ENCODE measurements at regions not wholly inside any gene's neighbourhood (a gene's known extent, or its start where the extent isn't known, plus 50 kb on each side); places are given as distances from the start of the nearest gene placed in this dataset.
A peak's percentile ranks its signal among the peaks of the same experiment; 100 is the strongest.

DNA sequence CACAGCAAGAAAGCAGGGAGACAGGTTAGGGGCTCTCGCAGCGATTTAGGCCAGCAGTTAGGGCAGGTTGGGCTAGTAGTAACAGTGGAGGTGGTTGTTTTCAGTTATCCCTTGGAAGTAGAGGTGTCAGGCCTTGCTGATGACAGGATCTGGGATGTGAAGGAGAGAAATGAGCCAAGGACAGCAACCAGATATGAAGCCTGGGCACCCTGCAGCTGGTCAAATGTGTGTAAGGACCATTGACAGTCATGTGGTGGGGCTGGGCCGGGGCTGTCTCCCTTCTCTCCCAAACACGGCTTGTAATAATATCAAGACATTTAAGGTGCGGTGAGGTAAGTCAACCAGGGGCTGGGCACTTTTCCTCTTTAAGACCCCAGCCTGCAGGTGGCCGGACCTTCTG is 112.5 kb upstream of the IGFBP3 start:
- no peak for DNase-seq (ENCODE audit: low read depth)

DNA sequence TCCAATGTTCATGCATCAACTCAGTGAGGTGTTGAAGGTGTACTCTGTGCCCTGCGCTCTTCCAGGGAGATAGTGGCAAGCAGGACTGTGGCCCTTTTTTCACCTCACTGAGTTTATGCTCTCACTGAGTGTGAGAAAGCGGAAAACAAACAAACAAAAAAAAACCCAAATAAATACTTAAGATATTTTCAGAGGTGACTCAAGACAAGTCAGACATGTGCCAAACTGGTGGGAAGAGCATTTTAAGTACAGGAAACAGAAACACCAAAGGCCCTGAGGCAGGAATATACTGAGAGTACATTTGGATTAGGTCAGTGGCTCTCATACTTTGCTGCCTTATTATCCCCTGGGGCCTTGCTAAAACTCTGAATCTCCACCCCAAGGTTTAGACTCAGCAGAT is 111.9 kb upstream of the IGFBP3 start:
- peak; percentile 70 for DNase-seq (ENCODE audit: low read depth)

DNA sequence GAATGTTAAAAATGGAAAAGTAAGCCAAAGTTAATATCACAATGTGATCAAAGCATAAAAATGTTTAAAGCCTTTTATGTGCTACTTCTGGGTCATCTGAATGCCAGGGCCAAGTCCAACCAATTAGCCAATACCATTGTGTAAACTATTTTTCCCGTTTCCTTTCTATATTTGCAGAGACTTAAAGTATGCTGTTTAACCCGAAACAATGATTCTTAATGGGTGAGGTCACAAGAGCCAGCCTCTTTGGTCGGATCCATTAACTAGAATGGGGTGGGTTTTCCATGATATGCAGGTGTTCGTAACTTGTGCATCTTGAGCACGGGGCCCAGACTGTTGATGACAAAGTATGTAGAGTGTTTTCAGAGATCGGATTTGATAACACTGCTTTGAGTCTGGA is 111.3 kb upstream of the IGFBP3 start:
- DNase-seq (ENCODE audit: low read depth): no peak

DNA sequence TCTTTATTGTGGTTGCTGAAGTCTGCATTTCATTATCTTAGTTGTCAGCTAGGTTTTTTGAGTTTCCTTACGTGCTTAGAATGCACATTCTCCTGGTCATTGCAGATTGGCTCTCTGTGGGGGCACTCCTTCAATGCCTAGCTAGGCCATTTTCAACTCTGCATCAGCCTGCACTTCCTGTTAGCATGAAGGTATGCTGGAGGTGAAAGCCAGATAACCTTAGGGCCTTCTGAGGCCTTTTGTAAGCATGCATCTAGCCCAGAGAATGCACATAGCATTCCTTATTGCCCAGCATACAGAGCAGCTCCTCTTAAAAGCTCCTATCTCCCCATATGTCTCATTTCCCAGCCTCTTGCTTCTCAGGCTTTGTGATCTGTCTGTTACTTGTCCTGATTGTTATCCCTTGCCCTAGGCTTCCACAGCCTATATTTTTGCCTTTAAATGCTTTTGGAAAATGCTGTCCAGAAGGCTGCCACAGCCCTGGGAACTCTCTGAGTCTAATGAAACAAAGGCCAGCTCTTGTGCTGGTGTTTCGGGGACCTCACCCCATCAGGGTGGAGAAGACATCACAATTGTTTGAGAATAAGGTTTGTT is 108.1 kb upstream of the IGFBP3 start:
- no peak for DNase-seq (ENCODE audit: low read depth)

DNA sequence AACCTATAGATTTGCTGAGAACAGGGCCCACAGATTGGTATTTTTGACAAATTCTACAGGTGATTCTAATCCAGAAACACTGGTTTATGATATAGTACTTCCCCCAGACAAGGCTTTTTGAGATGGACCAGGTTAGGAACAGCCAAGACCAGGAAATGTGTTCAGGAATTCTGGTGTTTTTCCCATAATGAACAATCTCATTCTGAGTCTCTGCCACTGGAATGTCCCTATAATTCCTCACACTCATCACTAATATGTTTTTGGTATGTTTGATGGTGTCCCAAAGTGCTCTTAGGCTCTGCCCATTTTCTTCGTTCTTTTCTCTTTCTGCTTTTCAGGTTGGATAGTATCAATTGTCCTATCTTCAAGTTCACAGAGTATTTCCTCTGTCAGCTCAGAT is 107.2 kb upstream of the IGFBP3 start:
- DNase-seq (ENCODE audit: low read depth): no peak

DNA sequence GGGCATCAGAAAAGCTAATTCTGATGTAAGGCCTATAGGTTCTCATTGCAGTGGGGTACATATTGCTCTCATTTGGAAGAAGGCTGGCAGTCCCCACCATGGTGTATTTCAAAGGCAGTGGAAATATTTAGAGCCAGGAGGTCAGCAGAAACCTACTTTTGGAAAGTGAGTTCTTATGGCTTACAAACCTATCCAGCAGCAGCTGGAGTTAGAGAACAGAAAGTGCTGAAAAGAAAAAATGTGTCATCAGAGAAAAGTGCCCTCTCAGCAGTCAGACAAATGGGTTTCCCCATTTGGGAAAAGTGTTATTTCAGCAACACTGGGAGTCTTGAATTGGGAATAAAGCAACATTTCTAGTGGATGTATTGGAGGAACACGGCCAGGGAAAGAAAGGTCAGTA is 105.7 kb upstream of the IGFBP3 start:
- DNase-seq (ENCODE audit: low read depth): peak; percentile 37

DNA sequence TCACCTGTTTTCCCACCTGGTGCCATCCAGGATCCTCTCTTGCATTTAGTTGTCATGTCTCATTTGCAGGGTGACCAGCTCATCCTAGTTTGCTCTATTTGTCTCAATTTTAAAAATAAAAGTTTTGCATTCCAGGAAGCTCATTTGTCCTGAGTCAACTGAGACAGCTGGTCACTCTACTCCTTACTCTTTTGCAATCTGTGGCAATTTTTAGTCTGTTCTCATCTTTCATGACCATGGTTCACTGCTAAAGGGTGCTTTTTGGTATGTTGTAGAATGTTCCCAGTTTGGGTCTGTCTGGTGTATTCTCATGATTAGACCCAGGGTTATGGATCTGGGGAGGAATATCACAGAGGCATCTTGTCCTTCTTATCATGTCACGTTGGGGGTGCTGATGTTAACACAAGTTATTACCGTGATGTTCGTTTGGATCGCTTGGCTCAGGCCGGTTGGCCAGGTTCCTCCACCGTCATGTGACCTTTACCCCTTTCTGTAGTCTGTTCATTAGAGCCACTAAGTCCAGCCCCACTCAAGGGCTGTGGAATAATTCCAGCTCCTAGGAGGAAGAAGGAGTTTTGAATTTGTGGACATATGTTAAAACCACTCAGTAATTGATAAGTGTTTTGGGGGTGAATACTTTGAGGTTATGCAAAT is 103.3 kb upstream of the IGFBP3 start:
- peak; percentile 87 for DNase-seq (ENCODE audit: low read depth)

DNA sequence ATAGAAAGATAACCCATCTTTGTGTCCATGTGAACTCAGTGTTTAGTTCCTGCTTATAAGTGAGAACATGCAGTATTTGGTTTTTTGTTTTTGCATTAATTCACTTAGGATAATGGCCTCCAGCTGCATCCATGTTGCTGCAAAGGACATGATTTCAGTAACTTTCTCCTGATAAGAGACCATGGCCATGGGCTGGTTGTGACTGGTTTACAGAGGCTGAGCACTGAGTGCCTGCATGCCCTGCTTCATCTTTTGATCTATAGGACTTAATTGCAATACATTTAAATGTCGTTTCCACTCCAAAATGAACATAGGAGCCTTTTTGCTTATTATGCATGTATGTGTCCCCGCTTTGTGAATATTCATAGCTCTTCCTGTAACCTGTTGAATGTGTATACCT is 101.3 kb upstream of the IGFBP3 start:
- no peak for DNase-seq (ENCODE audit: low read depth)

DNA sequence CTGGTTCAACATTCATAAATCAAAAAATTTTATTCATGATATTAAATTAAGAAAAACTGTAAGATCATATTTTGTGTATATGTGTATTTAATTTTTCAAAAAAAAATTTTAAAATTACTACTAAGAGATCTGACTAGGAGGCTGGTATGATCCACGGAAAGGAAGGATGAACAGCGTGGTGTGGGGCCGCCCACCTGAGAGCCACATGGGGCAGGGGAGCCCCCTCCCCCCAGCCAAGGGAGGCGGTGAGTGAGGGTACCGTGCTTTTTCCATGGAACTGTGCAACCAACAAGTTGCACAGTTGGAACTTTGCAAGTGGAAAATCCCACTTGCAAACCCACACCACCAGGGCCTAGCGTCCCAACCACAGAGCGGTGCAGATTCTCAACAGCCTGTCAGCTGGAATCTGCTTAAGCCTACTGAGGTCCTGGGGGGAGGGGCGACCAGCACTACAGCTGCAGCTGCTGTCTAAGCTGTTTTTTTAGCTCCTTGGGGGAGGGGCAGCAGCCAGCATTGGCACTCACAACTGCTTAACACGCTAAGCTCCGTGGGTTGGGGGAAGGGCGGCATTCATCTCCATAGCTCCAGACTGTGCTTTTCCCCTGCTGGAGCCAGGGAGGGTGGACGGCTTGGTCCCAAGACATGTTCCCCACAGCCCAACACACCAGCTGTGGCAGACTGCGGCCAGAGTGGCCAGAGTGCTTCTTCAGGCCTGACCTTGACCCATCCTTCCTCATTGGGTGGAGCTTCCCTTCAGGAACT is 94.2 kb upstream of the IGFBP3 start:
- DNase-seq (ENCODE audit: low read depth): peak; percentile 97

DNA sequence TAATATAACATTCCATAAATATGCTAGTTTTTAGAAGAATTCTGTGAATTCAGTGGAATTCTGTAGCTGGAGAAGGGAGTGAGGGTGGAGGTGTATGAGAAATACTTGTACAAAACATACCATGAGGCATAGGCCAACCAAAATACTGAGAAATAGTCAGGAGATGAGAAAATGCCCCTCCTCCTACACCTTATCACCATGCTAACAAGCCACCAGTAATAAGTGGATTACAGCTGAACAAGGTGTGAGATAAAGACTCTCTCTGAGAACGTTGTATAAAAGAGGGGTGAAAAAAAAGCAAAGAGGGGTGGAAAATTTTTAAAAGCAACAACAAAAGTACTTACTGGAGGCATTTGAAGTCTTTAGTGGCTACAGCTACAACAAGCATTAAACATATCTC is 90.4 kb upstream of the IGFBP3 start:
- no peak for DNase-seq (ENCODE audit: low read depth)

DNA sequence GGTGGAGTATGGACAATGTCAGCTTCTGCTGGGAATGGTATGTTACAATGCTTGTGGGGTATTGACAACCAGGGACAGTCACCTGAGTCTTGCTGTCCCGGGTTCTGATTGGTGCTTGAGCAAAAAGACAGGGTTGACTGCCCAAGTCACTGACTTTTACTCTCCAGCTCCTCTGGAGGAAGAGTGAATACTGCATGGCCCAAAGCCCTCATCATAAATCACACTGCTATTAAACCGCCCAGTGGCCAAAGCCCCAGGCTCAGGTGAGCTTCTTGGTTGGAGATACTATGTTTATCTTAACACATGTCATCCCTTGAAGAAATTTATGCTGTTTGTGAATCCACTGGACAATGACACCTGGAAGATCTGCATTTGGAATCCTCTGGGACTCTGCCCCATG is 90.0 kb upstream of the IGFBP3 start:
- DNase-seq (ENCODE audit: low read depth): no peak

DNA sequence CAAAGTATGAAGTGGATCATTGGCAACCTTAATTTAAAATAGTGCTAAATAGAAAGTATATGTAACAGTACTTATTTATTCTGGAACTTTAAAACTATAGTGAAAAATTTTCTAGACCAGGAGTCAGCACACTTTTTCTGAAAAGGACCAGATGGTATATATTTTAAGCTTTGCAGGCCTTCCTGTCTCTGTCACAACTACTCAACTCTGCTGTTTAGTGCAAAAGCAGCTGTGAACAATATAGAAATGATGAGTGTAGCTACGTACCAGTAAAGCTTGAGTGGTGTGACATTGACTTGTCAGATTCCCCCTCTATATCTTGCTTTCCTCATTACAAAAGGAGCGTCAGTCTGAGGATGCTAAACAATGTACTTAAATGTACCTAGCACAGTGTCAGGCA is 88.1 kb upstream of the IGFBP3 start:
- DNase-seq (ENCODE audit: low read depth): no peak

DNA sequence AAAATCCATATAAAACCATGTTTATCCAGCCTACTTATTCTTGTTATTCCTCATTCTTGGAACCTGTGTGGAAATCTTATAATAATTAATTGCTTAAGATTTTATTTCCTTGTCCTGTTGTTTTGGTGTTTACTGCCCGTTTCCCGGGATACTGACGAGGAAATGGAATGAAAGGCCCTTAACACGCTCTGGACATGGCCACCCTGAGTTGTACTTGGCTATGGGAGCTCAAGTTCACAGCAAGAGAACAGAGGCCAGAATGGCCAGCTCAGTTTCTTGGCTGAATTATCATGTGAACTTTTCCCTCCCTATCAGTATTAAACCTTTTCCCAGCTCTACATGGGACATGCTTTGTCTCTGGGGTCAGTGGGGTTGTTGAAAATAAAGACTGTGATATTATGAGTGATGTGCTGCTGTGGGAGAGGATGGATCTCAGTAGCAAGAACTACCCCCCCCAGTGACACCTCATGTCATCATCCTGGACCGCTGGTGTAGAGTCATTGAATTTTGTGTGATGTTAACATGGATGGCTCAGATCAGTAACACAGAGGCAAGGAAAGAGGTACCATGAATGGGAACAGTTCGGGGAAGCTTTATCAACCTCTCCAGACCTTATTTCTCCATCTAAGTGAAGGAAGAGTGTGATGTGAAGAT is 87.0 kb upstream of the IGFBP3 start:
- no peak for DNase-seq (ENCODE audit: low read depth)

DNA sequence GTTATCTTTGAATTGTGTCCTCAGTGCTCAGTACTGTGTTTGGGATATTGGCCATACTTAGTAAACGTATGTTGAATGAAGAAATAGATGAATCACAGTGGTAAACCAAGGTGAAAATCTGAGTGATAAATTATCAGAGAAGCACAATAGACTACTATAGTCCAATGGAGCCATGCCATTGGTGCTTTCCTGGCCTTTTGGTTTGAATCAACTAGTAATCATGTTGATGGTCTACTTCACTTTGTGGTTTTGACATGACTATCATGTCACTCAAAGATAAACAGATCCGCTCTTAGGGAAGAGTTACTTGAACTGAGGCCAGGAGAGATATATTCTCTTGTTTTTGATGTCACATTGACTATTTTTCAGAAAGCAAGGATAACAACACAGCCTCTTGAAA is 86.1 kb upstream of the IGFBP3 start:
- DNase-seq (ENCODE audit: low read depth): peak; percentile 10

DNA sequence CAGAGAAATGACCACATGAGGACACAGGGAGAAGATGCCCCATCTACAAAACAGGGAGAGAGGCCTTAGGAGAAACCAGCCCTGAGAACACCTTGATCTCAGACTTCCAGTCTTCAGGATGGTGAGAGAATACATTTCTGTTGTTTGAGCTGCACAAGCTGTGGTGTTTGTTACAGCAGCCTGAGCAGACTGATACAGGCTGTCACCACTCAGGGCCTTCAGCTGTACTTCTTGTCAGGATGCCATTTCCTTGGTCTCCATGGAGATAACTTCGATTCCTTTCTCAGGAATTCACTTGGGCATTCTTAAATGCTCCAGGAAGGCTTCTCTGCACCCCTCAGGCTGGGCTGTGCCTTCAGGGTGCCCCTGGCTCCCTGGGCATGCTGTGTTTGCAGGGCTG is 85.7 kb upstream of the IGFBP3 start:
- no peak for DNase-seq (ENCODE audit: low read depth)

DNA sequence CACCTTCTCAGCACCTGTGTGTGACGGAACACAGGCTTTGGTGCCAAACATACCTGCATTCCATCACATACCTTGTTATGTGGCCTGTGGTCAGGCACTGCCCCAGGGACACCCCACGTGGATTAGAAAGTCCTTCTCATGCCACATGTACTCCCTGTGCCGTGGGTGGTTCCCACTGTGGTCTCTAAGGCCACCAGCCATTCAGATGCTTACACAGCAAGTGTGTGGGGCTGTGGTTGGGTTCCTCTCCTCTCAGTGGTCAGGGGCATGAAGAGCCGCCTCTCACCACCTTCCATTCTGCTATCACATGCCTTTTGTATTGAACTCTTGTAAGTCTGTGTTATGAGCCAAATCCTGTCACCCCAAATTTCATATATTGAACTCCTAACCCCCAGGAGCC is 85.1 kb upstream of the IGFBP3 start:
- no peak for DNase-seq (ENCODE audit: low read depth)

DNA sequence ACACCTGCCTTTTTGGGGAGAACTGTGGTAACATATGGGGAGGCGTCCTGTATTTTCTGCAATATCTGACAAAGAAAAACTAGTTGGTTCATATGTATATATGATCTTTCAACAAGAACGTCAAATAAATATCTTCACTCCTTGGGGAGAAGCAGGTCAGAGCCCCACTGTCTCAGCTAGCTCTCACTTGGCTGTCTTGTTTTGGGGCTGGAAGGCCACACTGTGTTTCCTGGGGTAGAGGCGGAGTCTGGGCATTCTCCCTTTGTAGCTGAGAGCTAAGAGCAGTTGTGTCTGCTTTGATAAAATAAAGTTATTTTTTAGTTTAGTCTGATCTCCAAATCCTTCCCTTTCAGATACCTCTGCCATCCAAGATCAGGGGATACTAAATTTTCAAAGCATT is 83.9 kb upstream of the IGFBP3 start:
- no peak for DNase-seq (ENCODE audit: low read depth)

DNA sequence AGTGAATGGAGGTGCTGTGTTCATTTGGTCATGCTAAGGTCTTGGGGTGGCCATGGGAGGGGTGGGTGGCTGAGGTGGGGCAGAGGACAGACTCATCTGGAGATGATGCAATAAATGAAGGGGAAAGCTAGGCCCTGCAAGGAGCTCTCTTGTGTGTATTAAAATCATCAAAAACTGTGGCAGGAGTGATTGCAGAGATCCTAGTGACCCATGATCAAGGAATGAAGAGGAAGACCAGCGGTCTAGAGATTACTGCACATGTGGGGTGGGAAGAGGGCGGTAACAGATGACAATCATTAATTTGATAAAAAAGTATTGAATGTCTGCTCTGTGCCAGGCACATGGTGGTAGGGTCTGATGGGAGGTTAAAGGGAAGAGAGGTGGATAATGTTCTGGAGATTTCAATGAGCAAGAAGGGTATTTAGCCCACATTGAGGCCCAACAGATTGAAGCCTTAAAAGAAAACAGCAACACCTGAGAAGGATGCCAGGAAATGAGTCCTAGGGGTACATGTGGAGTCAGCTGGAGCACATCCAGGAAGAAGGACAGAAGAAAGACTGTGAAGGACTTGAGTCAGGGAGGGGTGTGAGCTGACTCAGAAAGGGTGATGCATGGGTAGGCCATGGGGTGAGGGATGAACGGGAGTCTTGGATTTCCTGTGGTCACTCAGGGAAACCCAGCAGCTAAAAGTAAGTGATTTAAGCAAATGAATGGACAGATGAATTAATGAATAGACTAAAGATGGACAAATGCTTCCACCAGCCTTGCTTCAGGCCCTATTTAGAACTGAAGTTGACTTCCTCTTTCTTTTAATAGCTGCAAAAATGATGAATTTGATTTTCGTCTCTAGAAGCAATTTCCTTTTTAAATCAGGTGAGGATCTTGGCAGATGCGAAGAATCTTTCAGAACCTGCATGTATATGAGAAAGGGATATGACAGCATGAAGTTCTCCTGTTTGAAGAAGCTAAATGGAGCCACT is 83.1 kb upstream of the IGFBP3 start:
- peak; percentile 97 for DNase-seq (ENCODE audit: low read depth)

DNA sequence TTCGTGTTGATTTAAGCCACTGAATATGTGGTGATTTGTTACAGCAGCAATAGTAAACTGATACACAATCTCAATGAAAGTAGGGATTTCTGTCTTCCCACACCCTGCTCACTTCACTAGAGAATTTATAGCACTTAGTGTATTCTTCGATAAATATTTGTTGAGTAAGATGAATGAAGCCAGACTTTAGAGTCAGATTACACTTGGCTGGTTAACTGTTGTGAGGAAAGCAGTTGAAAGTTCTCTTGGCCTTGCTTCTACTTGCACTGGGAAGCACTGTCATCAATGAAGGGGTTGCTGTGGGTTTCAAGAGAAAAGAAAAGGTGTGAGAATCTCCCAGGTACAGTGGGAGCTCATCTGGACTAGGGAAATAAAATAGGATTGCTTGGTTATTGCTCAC is 82.1 kb upstream of the IGFBP3 start:
- DNase-seq (ENCODE audit: low read depth): no peak

DNA sequence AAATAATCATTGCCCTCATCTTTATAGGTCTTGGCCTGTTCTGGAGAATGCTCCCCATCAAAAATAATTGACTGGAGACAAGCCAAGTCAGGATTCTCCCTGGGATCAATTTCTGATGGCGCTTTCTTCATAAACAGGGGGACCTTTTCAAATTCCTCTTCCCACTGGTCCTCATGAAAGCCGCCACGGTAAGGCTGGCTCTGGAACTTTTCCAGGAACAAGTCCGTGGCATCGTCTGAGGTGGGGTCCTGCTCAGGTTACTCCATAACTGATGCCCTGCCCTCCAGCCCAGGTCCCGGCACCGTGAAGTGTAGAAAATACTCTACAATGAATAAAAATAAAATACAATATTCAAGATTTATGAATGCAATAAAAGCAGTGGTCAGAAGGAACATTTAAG is 79.4 kb upstream of the IGFBP3 start:
- DNase-seq (ENCODE audit: low read depth): no peak

DNA sequence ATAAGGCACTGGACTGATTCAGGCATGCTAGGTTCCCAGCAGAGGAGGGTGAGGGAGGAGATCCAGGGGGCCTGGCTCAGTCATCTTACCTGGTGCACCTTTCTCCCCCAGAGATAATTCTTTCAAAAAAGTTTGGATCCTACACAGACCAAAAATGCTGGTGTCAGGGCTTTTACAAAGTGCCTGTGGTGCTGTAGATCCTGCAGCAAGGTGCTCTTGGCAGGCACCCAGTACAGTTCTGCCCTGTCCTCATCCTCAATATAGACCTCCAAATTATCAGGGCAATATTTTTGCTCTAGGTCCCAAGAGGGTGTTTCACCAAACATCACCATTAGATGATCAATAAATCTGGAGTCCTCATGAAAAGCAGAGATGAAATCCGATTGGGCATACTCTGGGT is 78.5 kb upstream of the IGFBP3 start:
- no peak for DNase-seq (ENCODE audit: low read depth)

DNA sequence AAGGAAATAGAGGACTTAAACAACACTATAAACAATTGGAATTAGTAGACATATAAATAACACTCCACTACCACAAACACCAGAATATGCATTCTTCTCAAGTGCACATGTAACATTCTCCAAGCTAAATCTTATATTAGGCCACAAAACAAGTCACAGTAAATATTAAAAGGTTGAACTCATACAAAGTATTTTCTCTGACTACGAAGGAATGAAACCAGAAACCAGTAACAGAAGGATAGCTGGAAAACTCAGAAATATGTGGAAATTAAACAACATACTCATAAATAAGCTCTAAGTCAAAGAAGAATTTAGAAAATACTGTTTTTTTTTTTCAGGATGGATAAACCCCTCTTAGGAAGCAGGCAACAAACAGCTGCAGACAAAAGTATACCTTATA is 77.4 kb upstream of the IGFBP3 start:
- no peak for DNase-seq (ENCODE audit: low read depth)
